Prostate gland (tissue), 2 donors: ENCODE measurements at regions not wholly inside any gene's neighbourhood (a gene's known extent, or its start where the extent isn't known, plus 50 kb on each side); places are given as distances from the start of the nearest gene placed in this dataset.

Source experiments
- POLR2A ChIP-seq: fragments of 450-650 bp; IDR thresholded peaks from one replicate; pipeline ENCODE4 v1.6.1; 2016; ENCODE audit warnings: antibody characterized with exemption, mild to moderate bottlenecking
- TF ChIP-seq, protein P1 (sequence below), 4 experiments: fragments of 200-600 bp in 2 of 4; fragments of 450-650 bp in 2 of 4; sonication (generic) in 2 of 4; IDR thresholded peaks; 1 replicate in 3 of 4; 2 replicates in 1 of 4; pipeline ENCODE4 v1.5.1; 2016 to 2019; ENCODE audit warnings: antibody characterized with exemption in 4 of 4, mild to moderate bottlenecking in 2 of 4, moderate library complexity in 2 of 4

- TF ChIP-seq, protein P1, sequence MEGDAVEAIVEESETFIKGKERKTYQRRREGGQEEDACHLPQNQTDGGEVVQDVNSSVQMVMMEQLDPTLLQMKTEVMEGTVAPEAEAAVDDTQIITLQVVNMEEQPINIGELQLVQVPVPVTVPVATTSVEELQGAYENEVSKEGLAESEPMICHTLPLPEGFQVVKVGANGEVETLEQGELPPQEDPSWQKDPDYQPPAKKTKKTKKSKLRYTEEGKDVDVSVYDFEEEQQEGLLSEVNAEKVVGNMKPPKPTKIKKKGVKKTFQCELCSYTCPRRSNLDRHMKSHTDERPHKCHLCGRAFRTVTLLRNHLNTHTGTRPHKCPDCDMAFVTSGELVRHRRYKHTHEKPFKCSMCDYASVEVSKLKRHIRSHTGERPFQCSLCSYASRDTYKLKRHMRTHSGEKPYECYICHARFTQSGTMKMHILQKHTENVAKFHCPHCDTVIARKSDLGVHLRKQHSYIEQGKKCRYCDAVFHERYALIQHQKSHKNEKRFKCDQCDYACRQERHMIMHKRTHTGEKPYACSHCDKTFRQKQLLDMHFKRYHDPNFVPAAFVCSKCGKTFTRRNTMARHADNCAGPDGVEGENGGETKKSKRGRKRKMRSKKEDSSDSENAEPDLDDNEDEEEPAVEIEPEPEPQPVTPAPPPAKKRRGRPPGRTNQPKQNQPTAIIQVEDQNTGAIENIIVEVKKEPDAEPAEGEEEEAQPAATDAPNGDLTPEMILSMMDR (IDR thresholded peaks at IDR 0.05): no peak
- TF ChIP-seq POLR2A: no peak
Measured at GRCh38 chr5:36363744-36364143, 62.0 kb upstream of the RANBP3L start.
